HepG2 (cell line): ENCODE measurements at regions not wholly inside any gene's neighbourhood (a gene's known extent, or its start where the extent isn't known, plus 50 kb on each side); places are given as distances from the start of the nearest gene placed in this dataset.
A peak's percentile ranks its signal among the peaks of the same experiment; 100 is the strongest.

ENCODE experiments used
- BCL6 ChIP-seq: IDR thresholded peaks from 2 replicates; pipeline ENCODE4 v1.6.1; 2016; ENCODE audit warnings: missing genetic modification reagents, missing compliant biosample characterization
- IRF2 ChIP-seq: IDR thresholded peaks from 2 replicates; pipeline ENCODE4 v1.6.1; 2018; ENCODE audit warnings: missing genetic modification reagents, missing compliant biosample characterization
- KDM5B ChIP-seq: sonication (generic); formaldehyde crosslinking; IDR thresholded peaks from 2 replicates; pipeline ENCODE4 v1.4.0; 2020; ENCODE audit warnings: missing genetic modification reagents, mild to moderate bottlenecking, borderline replicate concordance
- NFATC3 ChIP-seq: sonication (generic); formaldehyde crosslinking; IDR thresholded peaks from 2 replicates; pipeline ENCODE4 v1.5.1; 2020; ENCODE audit warnings: mild to moderate bottlenecking, missing genetic modification reagents
- RAD21 ChIP-seq: fragments of 450-650 bp; formaldehyde crosslinking; IDR thresholded peaks from 2 replicates; pipeline ENCODE4 v1.5.0; 2020; ENCODE audit warnings: mild to moderate bottlenecking
- ZFY ChIP-seq: sonication (generic); formaldehyde crosslinking; IDR thresholded peaks from 2 replicates; pipeline ENCODE4 v1.4.0; 2020; ENCODE audit warnings: missing genetic modification reagents
- ZNF446 ChIP-seq: sonication (generic); formaldehyde crosslinking; IDR thresholded peaks from 2 replicates; pipeline ENCODE4 v1.5.0; 2020; ENCODE audit warnings: mild to moderate bottlenecking, missing genetic modification reagents
- ZNF530 ChIP-seq: sonication (generic); formaldehyde crosslinking; IDR thresholded peaks from 2 replicates; pipeline ENCODE4 v1.5.0; 2020; ENCODE audit warnings: low read depth, mild to moderate bottlenecking, missing genetic modification reagents
- ZSCAN9 ChIP-seq: IDR thresholded peaks from 2 replicates; pipeline ENCODE4 v1.6.1; 2016; ENCODE audit warnings: borderline replicate concordance
- TF ChIP-seq, protein P1 (sequence below), 2 experiments: sonication (generic) in 1 of 2; formaldehyde crosslinking in 1 of 2; IDR thresholded peaks; 2 replicates each; pipeline versions ENCODE4 v1.6.1 to v1.9.0; 2014 to 2022; ENCODE audit warnings: antibody characterized with exemption in 1 of 2, borderline replicate concordance in 1 of 2, inconsistent platforms in 1 of 2, low read depth in 1 of 2, missing genetic modification reagents in 1 of 2
- TF ChIP-seq, protein P2 (sequence below): sonication (generic); formaldehyde crosslinking; IDR thresholded peaks from 2 replicates; pipeline ENCODE4 v1.4.0; 2020; ENCODE audit warnings: missing genetic modification reagents; ENCODE audit errors: not compliant biosample characterization
- TF ChIP-seq, protein P3 (sequence below): sonication (generic); formaldehyde crosslinking; IDR thresholded peaks from 2 replicates; pipeline ENCODE4 v1.5.0; 2020; ENCODE audit warnings: mild to moderate bottlenecking, missing genetic modification reagents
- TF ChIP-seq, protein P4 (sequence below): sonication (generic); formaldehyde crosslinking; IDR thresholded peaks from 2 replicates; pipeline ENCODE4 v1.4.0; 2020; ENCODE audit warnings: missing genetic modification reagents

DNA sequence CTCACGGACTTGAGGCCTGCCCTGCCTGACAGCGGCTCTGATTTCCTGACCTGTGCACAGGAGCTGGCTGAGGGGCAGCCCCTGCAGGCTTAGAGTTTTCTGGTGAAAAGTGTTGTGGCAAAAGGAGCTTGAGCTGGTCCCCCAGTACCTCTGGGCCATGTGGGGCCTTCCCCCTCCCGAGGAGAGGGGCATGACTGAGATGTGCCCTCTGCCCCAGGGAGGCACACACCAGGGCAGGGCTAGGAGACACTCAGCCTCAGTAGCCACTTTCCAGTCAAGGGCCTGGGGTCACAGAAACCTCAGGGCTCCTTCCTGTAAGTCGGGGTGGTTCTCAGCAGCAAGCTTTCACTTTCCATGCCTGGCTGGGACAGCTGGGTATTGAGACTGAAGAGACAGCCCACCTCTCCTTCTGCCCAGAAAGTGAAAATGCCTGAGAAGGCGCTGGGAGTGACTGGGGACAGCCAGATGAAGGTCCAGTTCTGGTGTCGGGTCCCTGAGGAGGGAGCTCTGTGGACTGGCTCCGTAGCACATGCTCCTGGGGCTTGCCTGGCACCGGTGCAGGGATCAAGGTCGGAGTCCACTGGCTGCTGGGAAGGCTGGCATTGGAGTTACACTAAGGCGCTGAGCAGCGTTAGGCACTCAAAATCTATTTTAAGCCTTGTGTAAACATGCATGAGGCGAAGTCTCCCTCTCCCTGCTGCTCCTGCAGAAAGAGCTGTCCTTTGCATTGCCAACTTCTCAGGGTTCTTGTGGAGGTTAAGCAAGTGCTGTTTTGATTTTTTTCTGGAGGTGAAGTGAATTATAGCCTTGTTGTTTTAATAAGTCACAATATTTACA lies 394.9 kb downstream of the GADD45G start (continued):
- TF ChIP-seq, protein P1, sequence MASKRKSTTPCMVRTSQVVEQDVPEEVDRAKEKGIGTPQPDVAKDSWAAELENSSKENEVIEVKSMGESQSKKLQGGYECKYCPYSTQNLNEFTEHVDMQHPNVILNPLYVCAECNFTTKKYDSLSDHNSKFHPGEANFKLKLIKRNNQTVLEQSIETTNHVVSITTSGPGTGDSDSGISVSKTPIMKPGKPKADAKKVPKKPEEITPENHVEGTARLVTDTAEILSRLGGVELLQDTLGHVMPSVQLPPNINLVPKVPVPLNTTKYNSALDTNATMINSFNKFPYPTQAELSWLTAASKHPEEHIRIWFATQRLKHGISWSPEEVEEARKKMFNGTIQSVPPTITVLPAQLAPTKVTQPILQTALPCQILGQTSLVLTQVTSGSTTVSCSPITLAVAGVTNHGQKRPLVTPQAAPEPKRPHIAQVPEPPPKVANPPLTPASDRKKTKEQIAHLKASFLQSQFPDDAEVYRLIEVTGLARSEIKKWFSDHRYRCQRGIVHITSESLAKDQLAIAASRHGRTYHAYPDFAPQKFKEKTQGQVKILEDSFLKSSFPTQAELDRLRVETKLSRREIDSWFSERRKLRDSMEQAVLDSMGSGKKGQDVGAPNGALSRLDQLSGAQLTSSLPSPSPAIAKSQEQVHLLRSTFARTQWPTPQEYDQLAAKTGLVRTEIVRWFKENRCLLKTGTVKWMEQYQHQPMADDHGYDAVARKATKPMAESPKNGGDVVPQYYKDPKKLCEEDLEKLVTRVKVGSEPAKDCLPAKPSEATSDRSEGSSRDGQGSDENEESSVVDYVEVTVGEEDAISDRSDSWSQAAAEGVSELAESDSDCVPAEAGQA (IDR thresholded peaks at IDR 0.05; ENCODE audit: low read depth), result no peak
- TF ChIP-seq, protein P1 (CRISPR knock-in tag; IDR thresholded peaks at IDR 0.05; ENCODE audit: borderline replicate concordance), result no peak
- peak; percentile 50; the same call in 1 of the 2 replicates for TF ChIP-seq KDM5B (CRISPR knock-in tag)
- TF ChIP-seq ZSCAN9 (CRISPR knock-in tag), result no peak
- TF ChIP-seq NFATC3 (CRISPR knock-in tag), result no peak
- TF ChIP-seq IRF2 (CRISPR knock-in tag), result no peak
- peak; percentile 50 for TF ChIP-seq BCL6 (CRISPR knock-in tag)
- TF ChIP-seq, protein P2, sequence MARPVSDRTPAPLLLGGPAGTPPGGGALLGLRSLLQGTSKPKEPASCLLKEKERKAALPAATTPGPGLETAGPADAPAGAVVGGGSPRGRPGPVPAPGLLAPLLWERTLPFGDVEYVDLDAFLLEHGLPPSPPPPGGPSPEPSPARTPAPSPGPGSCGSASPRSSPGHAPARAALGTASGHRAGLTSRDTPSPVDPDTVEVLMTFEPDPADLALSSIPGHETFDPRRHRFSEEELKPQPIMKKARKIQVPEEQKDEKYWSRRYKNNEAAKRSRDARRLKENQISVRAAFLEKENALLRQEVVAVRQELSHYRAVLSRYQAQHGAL, result no peak
- TF ChIP-seq, protein P3, sequence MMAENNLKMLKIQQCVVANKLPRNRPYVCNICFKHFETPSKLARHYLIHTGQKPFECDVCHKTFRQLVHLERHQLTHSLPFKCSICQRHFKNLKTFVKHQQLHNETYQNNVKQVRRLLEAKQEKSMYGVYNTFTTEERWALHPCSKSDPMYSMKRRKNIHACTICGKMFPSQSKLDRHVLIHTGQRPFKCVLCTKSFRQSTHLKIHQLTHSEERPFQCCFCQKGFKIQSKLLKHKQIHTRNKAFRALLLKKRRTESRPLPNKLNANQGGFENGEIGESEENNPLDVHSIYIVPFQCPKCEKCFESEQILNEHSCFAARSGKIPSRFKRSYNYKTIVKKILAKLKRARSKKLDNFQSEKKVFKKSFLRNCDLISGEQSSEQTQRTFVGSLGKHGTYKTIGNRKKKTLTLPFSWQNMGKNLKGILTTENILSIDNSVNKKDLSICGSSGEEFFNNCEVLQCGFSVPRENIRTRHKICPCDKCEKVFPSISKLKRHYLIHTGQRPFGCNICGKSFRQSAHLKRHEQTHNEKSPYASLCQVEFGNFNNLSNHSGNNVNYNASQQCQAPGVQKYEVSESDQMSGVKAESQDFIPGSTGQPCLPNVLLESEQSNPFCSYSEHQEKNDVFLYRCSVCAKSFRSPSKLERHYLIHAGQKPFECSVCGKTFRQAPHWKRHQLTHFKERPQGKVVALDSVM, result no peak
- no peak for TF ChIP-seq ZFY (CRISPR knock-in tag)
- TF ChIP-seq ZNF446 (CRISPR knock-in tag), result no peak
- TF ChIP-seq, protein P4, sequence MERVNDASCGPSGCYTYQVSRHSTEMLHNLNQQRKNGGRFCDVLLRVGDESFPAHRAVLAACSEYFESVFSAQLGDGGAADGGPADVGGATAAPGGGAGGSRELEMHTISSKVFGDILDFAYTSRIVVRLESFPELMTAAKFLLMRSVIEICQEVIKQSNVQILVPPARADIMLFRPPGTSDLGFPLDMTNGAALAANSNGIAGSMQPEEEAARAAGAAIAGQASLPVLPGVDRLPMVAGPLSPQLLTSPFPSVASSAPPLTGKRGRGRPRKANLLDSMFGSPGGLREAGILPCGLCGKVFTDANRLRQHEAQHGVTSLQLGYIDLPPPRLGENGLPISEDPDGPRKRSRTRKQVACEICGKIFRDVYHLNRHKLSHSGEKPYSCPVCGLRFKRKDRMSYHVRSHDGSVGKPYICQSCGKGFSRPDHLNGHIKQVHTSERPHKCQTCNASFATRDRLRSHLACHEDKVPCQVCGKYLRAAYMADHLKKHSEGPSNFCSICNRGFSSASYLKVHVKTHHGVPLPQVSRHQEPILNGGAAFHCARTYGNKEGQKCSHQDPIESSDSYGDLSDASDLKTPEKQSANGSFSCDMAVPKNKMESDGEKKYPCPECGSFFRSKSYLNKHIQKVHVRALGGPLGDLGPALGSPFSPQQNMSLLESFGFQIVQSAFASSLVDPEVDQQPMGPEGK (CRISPR knock-in tag), result no peak
- TF ChIP-seq ZNF530, result no peak
- no peak for TF ChIP-seq RAD21 (CRISPR knock-in tag)
